HUDEP-2 (cell line): ENCODE measurements at regions not wholly inside any gene's neighbourhood (a gene's known extent, or its start where the extent isn't known, plus 50 kb on each side); places are given as distances from the start of the nearest gene placed in this dataset.
"Not testable (repeated sequence)": the region's sequence is repeated elsewhere in the genome, so short reads cannot be mapped to it uniquely, and the experiment has no call there.

ENCODE experiments used
- DNase-seq, 76 experiments: peaks; one replicate each; lab custom pipeline; 2025; ENCODE audit not compliant: unreplicated experiment in 76 of 76; lab: John Stamatoyannopoulos, UW

DNA sequence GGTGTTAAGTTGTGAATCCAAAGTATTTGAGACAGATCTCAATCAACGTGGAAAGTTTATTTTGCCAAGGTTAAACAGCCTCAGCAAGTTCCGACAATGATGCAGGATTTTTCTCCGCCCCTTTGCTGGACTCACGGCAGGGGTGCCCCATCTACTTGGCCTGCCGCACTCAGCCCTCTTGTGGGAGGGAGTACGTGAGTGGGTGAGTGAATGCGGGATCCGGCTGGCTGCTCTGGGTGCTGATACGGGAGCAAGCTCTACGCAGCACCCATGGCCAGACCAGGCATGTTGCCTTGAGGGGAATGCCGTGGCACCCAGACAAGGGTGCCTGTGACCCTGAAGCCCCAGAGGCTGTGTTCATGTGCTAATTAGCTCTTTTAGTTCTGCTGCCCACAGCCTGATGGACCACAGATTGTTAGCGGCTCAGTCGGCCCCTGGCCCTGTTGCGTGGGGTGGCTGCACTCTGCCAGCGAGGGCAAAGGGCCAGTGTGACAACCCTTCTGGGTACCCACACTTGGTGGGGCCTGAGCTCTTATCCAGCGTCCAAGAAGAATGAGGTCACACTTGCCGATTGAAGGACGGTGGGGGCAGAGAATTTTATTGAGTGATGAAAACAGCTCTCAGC is 81.2 kb upstream of the FAM153A start:
- not testable (repeated sequence) for DNase-seq

DNA sequence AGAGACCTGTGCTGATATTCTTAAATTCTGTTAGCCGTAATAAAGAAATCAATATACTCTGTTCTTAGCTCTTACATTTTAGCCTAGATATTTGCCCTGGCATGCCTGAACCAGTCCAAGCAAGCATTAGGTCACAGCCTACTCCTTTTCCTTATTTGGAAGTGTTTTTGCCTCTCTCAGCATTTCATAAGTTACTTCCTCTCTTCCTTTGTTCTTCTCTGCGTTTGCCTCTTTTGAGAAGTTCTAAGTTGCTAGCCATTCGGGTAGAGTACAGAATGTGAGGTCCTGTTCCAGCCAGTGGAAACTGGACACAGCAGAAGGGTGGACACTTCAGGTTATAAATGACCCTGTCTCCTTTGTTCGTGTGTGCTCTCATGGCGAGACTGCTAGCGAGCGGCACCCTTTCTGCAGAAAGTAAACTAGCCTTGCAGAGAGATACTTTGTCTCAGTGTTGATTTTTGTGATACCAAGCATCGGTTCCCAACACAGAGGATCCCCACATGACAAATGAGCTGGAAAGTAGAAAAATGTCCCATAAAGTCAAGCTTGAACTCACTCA is 75.0 kb upstream of the FAM153A start:
- DNase-seq = not testable (repeated sequence)

DNA sequence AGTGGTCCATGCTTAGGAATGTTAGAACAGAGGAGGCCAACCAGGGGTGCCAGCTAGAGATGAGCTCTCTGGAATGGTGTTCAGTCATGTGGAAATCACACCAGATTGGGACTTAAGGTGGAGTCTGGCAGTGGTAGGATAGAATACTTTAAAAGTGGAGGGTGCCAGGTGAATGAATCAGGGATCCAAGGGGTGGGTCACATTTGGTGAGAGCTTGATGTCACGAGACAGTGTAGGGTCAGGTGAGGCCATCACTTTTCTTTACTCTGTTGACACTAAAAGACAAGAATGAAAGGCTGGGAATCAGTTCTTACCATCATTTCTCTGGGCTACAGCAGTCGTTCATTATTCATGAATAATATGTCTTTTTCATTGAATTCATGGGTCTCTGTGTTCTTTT is 73.8 kb upstream of the FAM153A start:
- not testable (repeated sequence) for DNase-seq

DNA sequence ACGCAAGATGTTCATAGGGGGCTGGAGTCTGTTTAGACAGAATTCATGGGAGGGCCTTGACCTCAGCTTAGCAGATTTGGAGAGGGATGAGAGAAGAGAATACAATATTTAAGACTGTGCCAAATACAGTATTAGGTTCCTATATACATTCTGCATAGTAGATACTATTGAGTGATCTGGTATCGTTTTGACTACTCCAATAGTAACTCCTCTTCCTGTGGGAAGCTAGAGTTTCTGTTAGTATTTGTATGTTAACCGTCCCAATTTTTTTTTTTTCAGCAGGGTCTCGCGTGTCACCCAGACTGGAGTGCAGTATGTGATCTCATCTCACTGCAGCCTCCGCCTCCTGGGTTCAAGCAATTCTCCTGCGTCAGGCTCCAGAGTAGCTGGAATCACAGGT is 65.2 kb upstream of the FAM153A start:
- not testable (repeated sequence) for DNase-seq

DNA sequence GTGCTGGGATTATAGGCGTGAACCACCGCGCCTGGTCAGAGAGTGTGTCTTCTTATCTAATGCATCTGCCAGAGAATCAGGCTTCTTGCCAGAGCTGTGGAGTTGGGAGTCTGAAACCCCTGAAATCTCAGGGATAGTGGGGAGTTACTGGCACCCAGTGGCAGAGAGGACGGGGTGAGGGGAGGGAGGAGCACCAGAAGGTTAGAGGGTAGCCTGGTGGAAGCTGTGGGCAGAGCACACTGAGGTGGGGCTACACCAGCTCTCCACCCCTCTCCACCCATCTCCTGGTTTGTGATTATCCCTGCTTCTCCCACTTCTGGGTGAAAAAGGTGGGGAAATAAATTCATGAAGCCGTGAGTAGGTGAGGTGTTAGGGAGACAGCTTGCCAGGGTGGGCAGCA is 63.9 kb upstream of the FAM153A start:
- DNase-seq = peak in 1 of 76 experiments; percentile 4

DNA sequence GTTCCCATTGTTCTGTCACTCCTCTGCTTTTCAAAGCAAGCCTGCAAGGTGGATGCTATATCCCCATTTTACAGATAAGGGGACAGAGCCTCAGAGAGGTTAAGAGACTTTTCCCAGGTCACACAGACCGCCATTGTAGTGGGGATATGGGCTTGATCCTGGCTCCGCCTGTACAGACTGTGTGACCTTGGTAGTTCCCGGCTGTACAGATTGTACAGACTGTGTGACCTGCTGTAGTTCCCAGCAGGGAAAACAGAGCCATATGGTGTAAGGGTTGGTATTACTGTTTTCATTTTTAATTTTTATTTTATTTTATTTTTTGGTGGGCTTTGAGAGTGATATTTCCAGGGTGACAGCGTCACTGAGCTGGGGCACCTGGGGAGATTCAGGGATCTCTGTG is 63.2 kb upstream of the FAM153A start:
- not testable (repeated sequence) for DNase-seq

DNA sequence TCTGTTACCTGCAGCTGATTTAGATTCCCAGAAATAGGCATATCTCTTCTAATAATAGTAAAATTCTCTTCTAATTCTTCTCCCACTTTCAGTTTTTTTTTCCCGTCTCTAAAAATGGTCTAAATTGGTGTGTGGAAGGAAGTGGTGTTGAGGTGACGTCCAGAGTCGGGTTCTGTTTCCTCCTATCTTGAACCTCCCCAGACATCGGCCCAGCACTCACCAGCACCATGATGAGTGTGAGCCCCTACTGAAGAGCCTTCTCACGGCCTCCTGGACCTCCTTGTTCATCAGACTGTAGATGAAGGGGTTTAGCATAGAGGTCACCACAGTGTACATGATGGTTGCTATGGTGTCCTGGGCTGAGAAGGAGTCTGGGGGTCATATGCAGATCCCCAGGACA is 53.5 kb upstream of the FAM153A start:
- not testable (repeated sequence) for DNase-seq
